H1 (cell line): ENCODE measurements at regions not wholly inside any gene's neighbourhood (a gene's known extent, or its start where the extent isn't known, plus 50 kb on each side); places are given as distances from the start of the nearest gene placed in this dataset.

Source experiments
- CTCF ChIA-PET: fragments of 300-600 bp; sonication (Branson Sonifier 250); formaldehyde crosslinking; loops from one replicate; lab custom pipeline; 2021; ENCODE audit not compliant: partially characterized antibody; lab: Charles Lee
- POLR2A ChIA-PET: fragments of 300-600 bp; sonication (Branson Sonifier 250); formaldehyde crosslinking; loops from one replicate; lab custom pipeline; 2021; ENCODE audit warnings: inconsistent platforms; ENCODE audit not compliant: partially characterized antibody; lab: Charles Lee
- DNase-seq, 2 experiments: peaks; one replicate each; pipeline versions ENCODE4 v3.0.0 to v3.0.0-alpha.2; 2010 to 2022; ENCODE audit warnings: low spot score in 2 of 2, low read depth in 1 of 2, mixed read lengths in 1 of 2
- FAIRE-seq: peaks from 2 replicates; lab custom pipeline; 2011; peaks lifted over from hg19 to GRCh38; lab: Jason Lieb, UNC
- H2AFZ ChIP-seq: 2 replicates; pipeline ENCODE4 v1.8.1; 2012; ENCODE audit warnings: low read length, inconsistent platforms
- H2AK5ac ChIP-seq: 2 replicates; pipeline ENCODE4 v1.6.1; 2013; ENCODE audit warnings: low read depth, low read length
- H2BK120ac ChIP-seq: replicated peaks from 2 replicates; pipeline ENCODE3; 2013; ENCODE audit warnings: low read depth, low read length, inconsistent platforms
- H2BK12ac ChIP-seq: 2 replicates; pipeline ENCODE4 v1.6.1; 2013; ENCODE audit warnings: low read depth, low read length
- H2BK15ac ChIP-seq: 2 replicates; pipeline ENCODE4 v1.6.1; 2013; ENCODE audit warnings: low read length
- H2BK20ac ChIP-seq: 2 replicates; pipeline ENCODE4 v1.6.1; 2013; ENCODE audit warnings: low read length
- H2BK5ac ChIP-seq: 2 replicates; pipeline ENCODE4 v1.6.1; 2013; ENCODE audit warnings: low read depth, low read length
- H3K14ac ChIP-seq: 2 replicates; pipeline ENCODE4 v1.6.1; 2013; ENCODE audit warnings: inconsistent platforms; ENCODE audit not compliant: insufficient read length
- H3K18ac ChIP-seq: 2 replicates; pipeline ENCODE4 v1.6.1; 2013; ENCODE audit warnings: low read length; ENCODE audit errors: extremely low read depth
- H3K23ac ChIP-seq: 2 replicates; pipeline ENCODE4 v1.6.1; 2013; ENCODE audit warnings: inconsistent platforms; ENCODE audit not compliant: insufficient read length
- H3K23me2 ChIP-seq: 2 replicates; pipeline ENCODE4 v1.6.1; 2013; ENCODE audit warnings: low read depth, low read length
- H3K27ac ChIP-seq: 2 replicates; pipeline ENCODE4 v1.6.1; 2011; ENCODE audit warnings: low read depth, low read length, inconsistent platforms
- H3K27me3 ChIP-seq, 4 experiments: replicated peaks in 1 of 4; 1 replicate in 1 of 4; 2 replicates in 3 of 4; pipeline versions ENCODE4 v1.6.1 to v1.8.1; 2011 to 2013; ENCODE audit warnings: low read length in 3 of 4, mild to moderate bottlenecking in 3 of 4, inconsistent platforms in 2 of 4, mixed read lengths in 2 of 4, moderate library complexity in 1 of 4; ENCODE audit not compliant: control insufficient read depth in 3 of 4, insufficient read depth in 3 of 4; ENCODE audit errors: extremely low read depth in 1 of 4
- H3K36me3 ChIP-seq, 4 experiments: 2 replicates each; pipeline versions ENCODE4 v1.6.1 to v1.8.1; 2011 to 2013; ENCODE audit warnings: mild to moderate bottlenecking in 4 of 4, low read length in 3 of 4, moderate library complexity in 2 of 4, control low read depth in 1 of 4, inconsistent platforms in 1 of 4; ENCODE audit not compliant: insufficient read depth in 4 of 4, control insufficient read depth in 2 of 4
- H3K4ac ChIP-seq: replicated peaks from 2 replicates; pipeline ENCODE3; 2013; ENCODE audit warnings: low read length, low read depth, mixed read lengths, inconsistent platforms; ENCODE audit not compliant: insufficient read length
- H3K4me1 ChIP-seq, 4 experiments: replicated peaks in 1 of 4; 1 replicate in 1 of 4; 2 replicates in 3 of 4; pipeline versions ENCODE4 v1.6.1 to v1.8.1; 2011 to 2013; ENCODE audit warnings: low read length in 3 of 4, inconsistent platforms in 2 of 4, mixed read lengths in 1 of 4; ENCODE audit not compliant: insufficient read depth in 4 of 4, control insufficient read depth in 3 of 4
- H3K4me2 ChIP-seq, 2 experiments: 2 replicates each; pipeline versions ENCODE4 v1.6.1 to v1.8.1; 2011 to 2013; ENCODE audit warnings: low read depth in 2 of 2, low read length in 2 of 2, control low read depth in 1 of 2, inconsistent platforms in 1 of 2, mild to moderate bottlenecking in 1 of 2; ENCODE audit not compliant: insufficient read depth in 1 of 2
- H3K4me3 ChIP-seq, 4 experiments: fragments of 200-600, 300-600 bp in 1 of 4; sonication (generic), shearing (Covaris generic), sonication (Bioruptor Twin) in 1 of 4; 2 replicates each; pipeline versions ENCODE4 v1.5.1 to v1.8.1; 2011 to 2016; ENCODE audit warnings: low read length in 4 of 4, low read depth in 3 of 4, control low read depth in 2 of 4, inconsistent platforms in 2 of 4, mild to moderate bottlenecking in 2 of 4, mixed read lengths in 1 of 4, moderate library complexity in 1 of 4; ENCODE audit not compliant: insufficient read depth in 2 of 4; ENCODE audit errors: extremely low read depth in 1 of 4
- H3K56ac ChIP-seq: replicated peaks from 2 replicates; pipeline ENCODE3; 2013; ENCODE audit warnings: low read depth, mild to moderate bottlenecking, mixed read lengths, low read length, inconsistent platforms; ENCODE audit not compliant: insufficient read length
- H3K79me1 ChIP-seq: 2 replicates; pipeline ENCODE4 v1.6.1; 2013; ENCODE audit warnings: low read depth, low read length, control low read depth
- H3K79me2 ChIP-seq, 2 experiments: 2 replicates each; pipeline versions ENCODE4 v1.6.1 to v1.8.1; 2012 to 2013; ENCODE audit warnings: low read length in 2 of 2, mild to moderate bottlenecking in 2 of 2, inconsistent platforms in 1 of 2; ENCODE audit not compliant: insufficient read depth in 2 of 2, control insufficient read depth in 1 of 2
- H3K9ac ChIP-seq, 4 experiments: replicated peaks in 1 of 4; 1 replicate in 1 of 4; 2 replicates in 3 of 4; pipeline versions ENCODE4 v1.6.1 to v1.8.1; 2011 to 2013; ENCODE audit warnings: low read depth in 3 of 4, low read length in 3 of 4, control low read depth in 2 of 4, mild to moderate bottlenecking in 2 of 4, moderate library complexity in 2 of 4, inconsistent platforms in 1 of 4; ENCODE audit errors: extremely low read depth in 1 of 4
- H3K9me3 ChIP-seq, 2 experiments: 2 replicates each; pipeline versions ENCODE4 v1.6.1 to v1.8.1; 2012 to 2013; ENCODE audit warnings: mild to moderate bottlenecking in 2 of 2, moderate library complexity in 2 of 2, control low read depth in 1 of 2, inconsistent platforms in 1 of 2, low read depth in 1 of 2, low read length in 1 of 2, mixed read lengths in 1 of 2; ENCODE audit not compliant: insufficient read depth in 2 of 2
- H4K20me1 ChIP-seq, 2 experiments: replicated peaks in 1 of 2; 2 replicates each; pipeline versions ENCODE3 to v1.8.1; 2011 to 2013; ENCODE audit warnings: inconsistent platforms in 2 of 2, low read length in 2 of 2, mild to moderate bottlenecking in 1 of 2; ENCODE audit not compliant: insufficient read depth in 2 of 2, control insufficient read depth in 1 of 2
- H4K5ac ChIP-seq: 2 replicates; pipeline ENCODE4 v1.6.1; 2013; ENCODE audit warnings: low read length, low read depth, mixed read lengths, inconsistent platforms; ENCODE audit not compliant: insufficient read length
- H4K8ac ChIP-seq: 2 replicates; pipeline ENCODE4 v1.8.0; 2013; ENCODE audit warnings: mild to moderate bottlenecking, moderate library complexity, low read length, inconsistent platforms; ENCODE audit not compliant: insufficient read depth; ENCODE audit errors: extremely low read depth
- H4K91ac ChIP-seq: replicated peaks from 2 replicates; pipeline ENCODE3; 2013; ENCODE audit warnings: low read length, mixed read lengths, inconsistent platforms; ENCODE audit not compliant: insufficient read length
- FOSL1 ChIP-seq: IDR thresholded peaks from 2 replicates; pipeline ENCODE4 v1.6.1; 2011; ENCODE audit warnings: mild to moderate bottlenecking, low read depth, low read length, moderate library complexity; ENCODE audit not compliant: insufficient read depth
- WGBS, 2 experiments: shearing (Covaris generic) in 1 of 2; methylation state at CpG; one replicate each; pipeline versions ENCODE4 v1.1.6 to v1.1.7; 2013 to 2015; ENCODE audit warnings: low lambda C conversion rate in 2 of 2, mixed read lengths in 2 of 2, inconsistent platforms in 1 of 2, low coverage in 1 of 2, missing lambda C conversion rate in 1 of 2; ENCODE audit not compliant: insufficient replicate concordance in 2 of 2, insufficient coverage in 1 of 2, insufficient read length in 1 of 2; ENCODE audit errors: extremely low coverage in 1 of 2, missing lambda C conversion rate in 1 of 2; 5-methylcytosine and 5-hydroxymethylcytosine counted together

DNA sequence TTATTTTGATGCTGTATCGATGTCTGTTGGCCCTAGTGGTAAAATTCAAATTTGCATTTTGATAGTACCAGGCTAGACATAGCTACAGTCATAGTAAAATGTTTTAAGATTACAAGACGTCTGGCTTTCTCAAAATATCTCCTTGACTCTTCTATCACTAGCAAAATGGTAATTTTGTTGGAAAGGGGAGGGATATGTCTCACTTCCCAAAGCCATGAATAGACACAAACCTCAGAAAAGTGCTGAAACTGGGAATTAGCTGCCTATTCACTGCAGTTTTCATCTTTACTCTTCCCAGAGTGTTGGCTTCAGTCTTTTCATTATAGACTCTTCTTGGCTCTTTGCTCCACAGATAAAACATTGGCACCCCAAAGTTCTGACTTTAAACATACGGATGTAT lies 1009.9 kb downstream of the ADGRL2 start:
- CTCF ChIA-PET, result interaction anchor here (0.9 to 1.6 kb wide), 3 partner anchors 14 to 35 kb away, joined by 3 to 6 read pairs (median 3); no protein-coding TSS in a partner anchor
- no peak overlapping the region for H2AFZ ChIP-seq
- no peaks in the 10 kb centered on the region for H3K79me1 ChIP-seq
- no peaks in the 10 kb centered on the region for H3K36me3 ChIP-seq
- no peak overlapping the region for H3K18ac ChIP-seq
- H3K56ac ChIP-seq, result no peak overlapping the region
- no peaks in the 10 kb centered on the region for H3K79me2 ChIP-seq
- no peaks in the 10 kb centered on the region for H3K27me3 ChIP-seq
- H3K23ac ChIP-seq, result no peak overlapping the region
- no peak overlapping the region for H2BK5ac ChIP-seq
- H3K4me2 ChIP-seq, result no peak overlapping the region
- FAIRE-seq (no peak), DNase-seq (no peak)
- H3K23me2 ChIP-seq, result no peaks in the 10 kb centered on the region
- 83% methylated on average over 3 of the region's 3 CpGs; no CpG with 5 or more reads in 1 of the 2 experiments for WGBS, 2 experiments
- H4K91ac ChIP-seq, result no peak overlapping the region
- no peak overlapping the region for H4K8ac ChIP-seq
- H3K4me1 ChIP-seq, result peaks cover 0 to 11% (median 2%) of the 10 kb centered on the region in 4 experiments; a peak in 2 of 7 replicates
- H3K4ac ChIP-seq, result no peak overlapping the region
- no peak for TF ChIP-seq FOSL1
- no peak overlapping the region for H3K27ac ChIP-seq
- H2BK12ac ChIP-seq, result no peak overlapping the region
- H3K4me3 ChIP-seq, result no peak overlapping the region
- H3K9me3 ChIP-seq, result no peaks in the 10 kb centered on the region
- H4K5ac ChIP-seq, result no peak overlapping the region
- no peak overlapping the region for H2BK20ac ChIP-seq
- no peak overlapping the region for H2AK5ac ChIP-seq
- POLR2A ChIA-PET, result no interaction called here
- no peak overlapping the region for H2BK15ac ChIP-seq
- H3K9ac ChIP-seq, result no peak overlapping the region
- no peak overlapping the region for H2BK120ac ChIP-seq
- no peaks in the 10 kb centered on the region for H4K20me1 ChIP-seq
- no peak overlapping the region for H3K14ac ChIP-seq
